NCI-H510A (cell line): ENCODE measurements at regions not wholly inside any gene's neighbourhood (a gene's known extent, or its start where the extent isn't known, plus 50 kb on each side); places are given as distances from the start of the nearest gene placed in this dataset.

ENCODE experiments used
- DNase-seq: peaks from one replicate; lab custom pipeline; 2025; lab: John Stamatoyannopoulos, UW

DNA sequence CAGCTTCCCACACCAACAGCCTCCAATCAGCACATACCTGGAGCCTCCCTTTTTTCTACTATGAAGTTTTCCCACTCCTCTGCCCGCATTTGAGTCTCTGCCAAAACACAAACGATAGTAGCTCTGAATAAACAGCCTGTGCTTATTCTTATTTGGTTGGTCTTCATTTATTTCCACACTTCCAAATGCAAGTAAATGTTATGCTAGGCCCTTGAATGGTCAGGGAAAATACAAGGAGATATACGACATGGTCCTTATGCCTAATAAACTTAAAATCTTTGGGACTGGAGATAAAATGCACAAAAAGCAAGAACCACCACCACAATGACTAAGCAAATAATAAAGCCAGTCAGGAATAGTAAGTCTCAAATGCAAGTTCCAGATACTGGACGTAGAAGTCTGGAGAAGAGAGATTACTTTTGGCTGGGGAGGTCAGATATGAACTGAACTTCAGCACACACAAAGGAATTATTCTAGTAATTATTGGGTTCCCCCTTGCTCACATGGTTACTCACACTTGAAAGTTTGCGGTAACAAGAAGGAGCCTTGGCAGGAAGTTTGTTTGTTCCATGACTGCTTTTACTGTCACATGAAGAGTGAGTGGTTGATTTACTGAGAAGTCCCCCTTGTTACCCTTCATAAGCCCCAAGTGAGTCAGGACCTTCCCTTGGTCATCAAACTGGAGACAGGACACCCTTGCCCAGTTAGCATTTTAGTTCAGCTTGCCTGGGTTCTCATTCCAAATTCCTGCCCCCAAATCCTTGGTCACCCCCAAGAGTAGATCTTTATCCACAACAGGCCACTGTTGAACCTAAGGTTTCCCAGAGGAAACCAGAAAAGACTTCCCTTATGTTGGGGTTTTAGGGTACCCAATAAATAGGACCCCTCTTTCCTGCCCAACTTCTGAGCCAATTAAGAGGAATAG, 511.2 kb upstream of the JARID2 start:
- DNase-seq: no peak

DNA sequence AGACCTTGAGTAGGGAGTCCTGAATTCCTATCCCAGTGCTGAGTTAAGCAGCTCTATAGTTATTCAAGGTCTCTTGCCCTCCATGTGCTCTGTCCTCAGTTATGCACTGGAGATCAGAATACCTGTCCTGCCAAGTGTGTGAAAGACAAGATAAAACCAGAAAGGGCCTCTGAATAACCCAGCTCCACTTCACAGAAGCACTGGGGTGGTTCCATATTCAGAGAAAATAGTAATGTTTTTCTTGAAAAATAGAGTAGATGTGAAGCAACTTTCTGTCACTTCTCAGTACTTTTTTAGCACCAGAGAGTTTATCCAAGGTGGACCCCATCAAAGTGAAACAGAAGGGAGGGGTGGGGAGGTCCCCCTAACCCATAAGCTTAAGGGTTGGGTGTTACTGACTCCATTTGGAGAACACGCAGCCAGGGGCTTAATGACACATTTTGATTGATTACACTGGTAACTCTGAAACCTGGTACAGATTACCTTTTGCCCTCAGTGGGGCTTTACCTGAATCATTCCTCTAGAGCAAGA, 509.8 kb upstream of the JARID2 start:
- DNase-seq: no peak

DNA sequence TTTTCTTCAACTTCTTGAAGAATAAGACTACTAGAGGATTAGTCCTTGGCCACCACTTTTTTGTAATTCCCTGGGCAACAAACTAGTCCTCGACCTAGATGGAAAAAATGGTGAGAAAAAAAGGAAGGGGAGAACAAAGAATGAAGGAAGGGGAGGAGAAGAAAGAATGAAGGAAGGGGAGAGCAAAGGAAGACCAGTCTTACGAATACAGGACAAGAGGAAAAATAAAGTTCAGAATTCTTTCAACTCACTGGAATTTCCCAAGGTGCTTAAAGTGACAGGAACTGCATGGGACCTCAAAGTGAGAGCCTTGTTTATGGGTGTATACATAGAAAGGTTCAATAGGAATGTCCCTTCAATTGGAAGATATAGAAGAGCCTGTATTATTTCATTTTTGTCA, 509.3 kb upstream of the JARID2 start:
- DNase-seq: no peak

DNA sequence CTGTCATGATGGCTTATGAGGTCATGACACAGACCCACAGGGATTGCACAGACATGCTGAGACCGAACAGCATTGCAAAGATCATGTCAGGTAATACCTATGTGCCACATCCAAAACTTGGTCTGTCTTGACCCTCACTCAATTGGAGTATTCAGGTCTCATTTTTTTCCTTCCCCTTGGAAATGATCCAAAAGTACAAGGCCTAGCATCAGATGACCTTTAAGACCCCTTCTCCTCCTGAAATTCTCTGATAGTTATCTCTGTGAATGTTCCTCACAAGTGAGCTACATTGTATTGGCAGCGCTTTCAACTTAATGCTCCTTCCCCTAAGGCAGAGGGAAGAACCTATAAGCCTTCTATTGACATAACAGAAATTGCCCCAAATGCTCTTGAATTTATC, 507.4 kb upstream of the JARID2 start:
- no peak for DNase-seq

DNA sequence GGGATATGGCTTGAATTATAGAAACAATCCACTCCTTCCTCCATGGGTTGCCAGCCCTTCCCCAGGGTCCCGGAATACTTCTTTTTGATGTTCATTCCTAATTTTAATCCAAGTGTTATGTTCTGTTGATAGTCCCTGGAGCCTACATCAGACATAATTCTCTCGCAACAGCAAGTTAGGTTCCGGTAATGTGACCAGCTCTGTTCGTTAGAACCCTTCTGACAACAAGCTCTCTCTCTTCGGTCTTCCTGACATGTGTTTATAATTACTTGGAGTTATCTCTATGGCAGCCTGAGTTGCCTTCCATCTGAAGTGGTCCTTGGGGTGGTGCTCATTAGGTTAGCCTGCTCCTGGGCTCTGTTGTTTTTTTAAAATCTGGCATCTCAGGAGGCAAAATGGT, 506.9 kb upstream of the JARID2 start:
- no peak for DNase-seq

DNA sequence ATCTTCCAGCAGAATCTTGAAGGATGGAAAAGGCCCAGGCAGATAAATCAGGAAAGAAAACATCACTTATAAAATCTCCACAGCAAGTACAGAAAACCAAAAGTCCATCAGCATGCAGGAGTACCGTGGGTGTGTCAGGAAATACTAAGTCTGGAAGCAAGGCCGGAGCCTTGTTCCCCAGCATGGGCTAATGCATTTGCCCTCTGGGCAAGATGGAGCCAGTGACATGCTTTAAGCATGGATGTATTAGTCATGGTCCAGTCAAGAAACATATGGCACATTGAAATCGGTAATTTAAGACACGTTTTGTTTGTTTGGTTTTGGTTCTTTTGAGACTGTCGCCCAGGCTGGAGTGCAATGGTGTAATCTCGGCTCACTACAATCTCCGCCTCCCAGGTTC, 506.0 kb upstream of the JARID2 start:
- DNase-seq: no peak

DNA sequence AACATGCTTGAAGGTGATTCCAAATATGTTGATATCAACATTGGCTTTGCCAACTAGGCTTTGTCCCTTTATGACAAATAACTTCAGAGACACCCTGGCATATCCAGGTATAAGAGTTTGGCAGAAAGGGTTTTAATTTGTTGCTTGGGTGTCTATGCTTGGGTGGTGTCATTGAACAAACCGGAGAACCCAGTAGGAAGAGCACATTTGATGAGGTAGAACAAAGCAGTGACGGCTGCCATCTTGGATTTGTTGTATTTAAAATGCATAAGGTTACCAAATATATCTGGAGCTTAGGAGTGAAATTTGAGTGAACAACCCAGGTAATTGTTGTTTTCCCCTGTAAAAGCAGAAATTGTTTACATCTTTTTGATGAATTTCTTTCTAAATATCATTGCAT, 503.7 kb upstream of the JARID2 start:
- no peak for DNase-seq

DNA sequence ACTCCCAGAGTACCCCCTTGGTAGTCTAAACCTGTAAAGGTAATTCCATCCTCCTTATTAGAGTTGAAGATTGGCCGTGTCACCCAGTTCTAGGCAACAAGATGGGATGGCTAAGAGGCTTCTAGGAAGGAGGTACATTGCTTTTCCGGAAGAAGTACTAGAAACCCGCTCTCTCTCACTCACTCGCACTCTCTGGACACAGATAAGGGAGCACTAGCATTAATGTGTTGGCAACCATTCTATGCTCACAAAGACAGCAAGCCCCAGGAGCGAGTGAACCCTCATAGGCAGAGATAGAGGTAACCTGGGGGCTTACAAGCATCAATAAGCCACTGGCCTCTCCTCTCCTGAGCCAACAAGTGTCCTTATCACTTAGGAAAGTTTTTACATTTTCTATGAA, 503.2 kb upstream of the JARID2 start:
- no peak for DNase-seq

DNA sequence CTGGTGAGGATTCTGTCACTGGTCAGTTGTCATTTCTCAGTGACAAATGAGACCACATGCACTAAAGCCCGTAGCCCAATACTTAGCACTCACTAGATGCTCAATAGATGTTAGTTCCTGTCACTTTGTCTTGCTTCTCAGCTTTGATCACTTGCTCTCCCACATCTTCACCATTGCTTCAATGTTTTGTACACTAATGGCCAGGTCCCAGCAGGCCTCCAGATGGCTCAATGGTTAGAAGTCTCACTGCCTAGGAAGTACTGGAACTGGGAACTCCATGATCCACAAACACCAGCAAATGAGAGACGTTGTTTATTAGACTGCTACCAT, 502.8 kb upstream of the JARID2 start:
- no peak for DNase-seq

DNA sequence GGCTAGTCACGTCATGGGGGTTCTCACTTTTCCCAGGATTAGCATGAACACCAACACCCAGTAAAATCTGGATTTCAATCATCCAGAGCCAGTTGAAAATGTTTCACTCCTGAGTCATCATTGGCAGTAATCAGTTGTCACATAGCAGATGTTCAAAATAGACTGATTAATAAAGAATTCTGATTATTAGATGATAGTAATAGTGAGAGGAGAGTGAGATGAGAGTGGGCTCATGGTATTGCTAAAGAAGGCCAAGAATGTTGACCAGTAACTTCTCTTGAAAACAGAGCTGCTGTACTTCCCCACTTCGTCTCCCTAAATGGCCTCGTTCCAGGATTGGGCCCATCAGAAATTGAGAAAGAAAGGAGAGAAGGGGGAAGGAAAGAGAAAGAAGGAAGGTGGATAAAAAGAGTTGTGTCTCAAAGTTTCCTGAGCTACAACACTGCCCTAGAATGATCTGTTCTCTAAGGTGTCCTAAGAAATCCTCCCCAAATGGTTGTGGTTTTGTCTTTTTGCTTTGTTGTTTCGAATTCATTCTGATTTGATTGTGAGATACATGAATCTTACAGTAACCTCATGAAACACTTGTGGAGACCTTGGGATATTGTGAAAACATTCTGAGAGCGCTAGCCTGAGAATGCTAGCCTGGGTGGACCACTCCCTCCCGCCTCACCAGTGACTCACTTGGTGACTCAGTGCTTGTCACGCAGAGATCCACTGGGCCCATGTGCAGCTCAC, 502.2 kb upstream of the JARID2 start:
- no peak for DNase-seq

DNA sequence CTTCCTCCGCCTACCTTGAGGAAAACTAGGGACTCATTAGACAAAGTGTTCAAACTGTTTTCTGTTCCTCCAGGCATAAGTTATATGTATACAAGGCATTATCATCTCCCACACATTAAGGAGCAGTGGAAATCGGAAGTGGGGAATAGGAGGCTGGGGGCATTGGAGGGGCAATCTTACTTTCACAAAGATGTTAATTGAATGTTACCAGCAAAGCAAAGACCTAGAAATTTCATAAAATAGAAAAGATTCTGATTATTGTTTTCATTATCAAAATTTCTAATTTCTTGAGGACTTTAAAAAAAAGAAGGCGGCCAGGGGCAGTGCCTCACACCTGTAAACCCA, 501.7 kb upstream of the JARID2 start:
- DNase-seq: no peak

DNA sequence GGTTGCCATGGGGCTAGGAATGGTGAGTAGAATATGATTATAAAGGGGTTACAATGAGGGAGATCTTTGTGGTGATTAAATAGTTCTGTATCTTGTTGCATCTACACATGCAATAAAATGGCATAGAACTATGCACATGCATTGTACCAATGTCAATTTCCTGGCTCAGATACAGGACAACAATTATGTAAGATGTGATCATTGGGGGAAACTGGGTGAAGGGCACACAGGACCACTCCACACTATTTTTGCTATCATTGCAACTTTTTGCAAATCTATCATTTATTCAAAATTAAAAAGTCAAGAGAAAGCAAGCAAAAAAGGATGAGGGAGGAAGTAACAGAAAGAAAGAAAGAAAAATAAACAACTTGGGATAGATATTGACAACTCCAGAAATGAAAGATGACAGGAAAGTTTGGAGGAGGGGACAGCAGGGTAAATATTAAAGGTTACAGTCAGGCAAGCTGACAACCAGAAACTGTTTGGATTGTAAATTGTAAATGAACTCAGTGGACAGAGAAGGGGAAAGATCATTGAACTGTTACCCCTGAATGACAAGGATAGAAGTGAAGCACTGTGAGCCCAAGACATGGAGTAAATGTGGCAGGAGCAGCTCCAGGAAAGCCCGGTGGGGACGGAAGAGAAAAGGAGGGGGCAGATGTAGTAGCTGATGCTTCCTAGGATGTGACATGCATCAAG, 499.6 kb upstream of the JARID2 start:
- DNase-seq: no peak

DNA sequence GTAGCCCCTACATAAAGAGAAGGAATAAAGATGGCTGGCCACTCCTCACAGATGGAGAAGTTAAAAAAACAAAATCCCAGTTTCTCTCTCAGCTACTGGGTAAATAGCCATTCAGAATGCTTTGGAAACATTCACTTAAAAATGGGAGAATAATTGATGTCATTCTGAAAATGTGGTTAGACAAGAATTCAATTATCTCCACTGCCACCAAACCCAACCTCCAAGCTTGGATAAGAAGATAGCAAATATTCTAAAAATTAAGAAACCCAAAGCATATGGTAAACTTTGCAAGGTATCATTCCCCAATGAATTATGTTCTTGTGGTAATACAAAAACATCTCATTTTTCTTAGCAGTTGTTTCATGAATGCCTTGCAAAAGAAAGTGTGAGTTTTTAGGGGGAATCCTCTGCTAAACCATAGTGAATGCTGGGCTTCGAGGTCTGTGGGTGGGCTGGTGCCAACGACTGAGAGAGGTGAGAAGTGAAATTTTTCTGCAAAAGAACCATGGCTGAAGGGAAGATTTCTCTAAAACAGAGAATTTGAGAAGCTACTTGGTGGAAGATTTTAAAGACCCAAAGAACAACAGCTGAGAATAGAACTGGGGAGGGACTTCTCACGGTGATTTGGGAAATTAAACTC, 497.9 kb upstream of the JARID2 start:
- no peak for DNase-seq

DNA sequence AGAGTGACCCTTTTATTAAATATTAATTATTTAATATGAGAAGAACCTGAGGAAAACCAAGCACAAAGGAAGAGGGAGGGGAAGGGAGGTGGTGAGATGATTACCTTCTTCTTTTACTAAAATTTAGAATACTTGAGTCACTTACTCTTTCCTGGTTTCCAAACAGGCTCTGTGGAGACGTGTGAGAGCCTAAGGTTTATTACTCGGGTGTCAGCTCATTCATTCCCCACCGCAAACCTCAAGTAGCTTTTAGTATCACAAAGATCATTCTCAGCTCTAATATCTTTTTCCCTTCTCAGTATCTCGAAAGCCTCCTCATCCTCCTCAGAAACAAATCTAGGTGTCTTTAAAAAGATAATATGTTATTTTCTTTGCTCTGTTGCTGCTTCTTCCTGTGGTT, 497.2 kb upstream of the JARID2 start:
- DNase-seq: no peak

DNA sequence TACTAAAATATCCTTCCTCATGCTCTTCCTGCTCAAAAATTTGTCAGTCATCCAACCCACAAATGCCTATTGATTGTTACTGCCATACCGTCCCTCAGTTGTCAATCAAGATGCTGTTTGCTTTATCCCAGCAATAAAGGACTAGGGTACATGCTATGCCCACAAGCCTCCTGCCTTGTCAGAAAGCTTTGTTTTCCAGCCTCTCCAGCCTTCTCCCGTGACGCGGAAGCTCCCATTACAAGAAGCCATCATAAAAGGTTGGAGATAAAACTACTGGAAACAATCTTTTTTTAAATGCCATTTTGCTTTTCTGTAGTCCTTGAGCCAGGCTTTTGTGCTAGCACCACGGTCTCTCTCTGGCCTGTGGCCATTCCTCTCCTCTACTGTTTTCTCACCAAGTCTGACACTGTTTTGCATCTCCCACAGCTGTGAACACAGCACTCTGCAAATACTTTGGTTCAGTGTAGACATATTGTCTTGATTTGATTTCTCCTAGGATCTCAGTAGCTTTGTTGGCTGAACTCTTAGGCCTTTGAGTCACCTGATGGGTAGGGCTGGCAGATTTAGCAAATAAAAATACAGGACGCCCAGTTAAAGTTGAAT, 495.7 kb upstream of the JARID2 start:
- no peak for DNase-seq

DNA sequence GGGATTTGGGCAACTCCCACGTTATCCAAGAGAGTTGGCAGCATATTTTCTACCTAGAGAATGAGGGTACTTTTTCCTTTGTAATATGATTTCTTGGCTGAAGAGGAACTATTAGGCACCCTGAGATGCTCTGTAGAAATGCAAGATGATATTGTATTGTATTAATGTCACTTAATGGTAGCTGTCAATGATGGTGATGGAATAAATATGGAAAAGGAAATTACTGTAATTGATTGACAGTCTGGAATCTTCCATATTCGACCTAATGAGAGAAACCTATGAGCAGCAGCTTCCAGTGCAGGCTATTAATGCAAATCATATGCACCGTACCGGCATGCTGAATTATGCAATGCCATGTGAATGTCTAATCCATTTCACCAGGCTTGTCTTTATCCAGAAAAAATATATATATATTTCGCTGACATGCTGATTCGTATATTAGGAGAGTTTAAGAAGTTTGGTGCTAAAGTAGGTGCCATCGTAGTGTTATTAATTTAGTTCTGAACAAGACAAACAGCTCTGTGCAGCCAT, 494.2 kb upstream of the JARID2 start:
- DNase-seq: no peak

DNA sequence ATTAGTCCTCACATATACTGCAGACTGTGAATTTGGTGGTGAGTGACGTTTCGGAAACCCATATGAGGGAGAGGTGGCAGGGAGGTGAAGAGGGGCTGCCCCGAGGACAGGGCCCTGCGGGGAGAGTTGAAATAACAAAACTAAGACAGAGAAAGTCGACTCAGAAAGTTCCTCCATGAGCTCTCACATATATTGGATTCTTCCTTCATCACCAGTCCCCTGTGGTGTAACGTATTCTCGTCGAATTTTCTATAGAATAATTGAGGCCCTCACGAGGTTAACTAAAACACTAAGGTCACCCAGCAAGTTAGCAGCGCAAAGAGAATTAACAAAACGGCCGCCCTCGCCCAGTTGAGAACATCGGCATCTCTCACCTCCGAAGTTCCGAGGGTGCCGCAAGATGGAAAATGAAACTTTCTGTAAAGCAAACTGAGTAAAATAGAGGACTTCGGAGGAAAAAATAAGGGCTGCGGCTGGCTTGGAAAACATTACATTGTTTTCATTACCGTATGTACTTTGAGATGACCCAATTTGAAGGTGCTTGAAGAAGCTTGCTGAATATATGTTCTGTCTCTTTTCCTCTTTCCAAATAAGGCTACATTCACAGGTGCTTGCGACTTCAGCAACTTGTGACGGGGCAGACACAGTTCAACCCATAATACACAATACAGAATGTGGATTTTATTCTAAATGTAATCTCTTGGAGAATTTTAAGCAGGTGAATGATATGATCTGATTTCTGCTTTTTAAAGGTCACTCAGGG, 490.9 kb upstream of the JARID2 start:
- DNase-seq: no peak

DNA sequence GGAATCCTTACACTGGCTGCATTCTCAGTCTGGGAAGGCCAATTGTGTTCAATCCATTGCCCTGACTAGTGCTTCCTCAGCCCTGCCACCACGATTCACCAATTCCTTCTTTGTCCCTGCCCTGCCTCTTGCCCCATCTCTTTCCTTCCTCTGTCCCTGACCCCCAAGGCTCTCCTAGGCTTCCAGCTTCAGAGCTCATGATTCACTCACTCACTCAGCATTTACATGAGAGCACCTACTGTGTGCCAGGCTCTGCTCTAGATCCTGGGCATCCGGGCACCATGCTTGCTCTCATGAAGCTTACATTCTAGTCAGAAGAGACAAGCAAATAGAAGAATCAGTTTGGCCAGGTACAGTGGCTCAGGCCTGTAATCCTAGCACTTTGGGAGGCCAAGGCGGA, 489.5 kb upstream of the JARID2 start:
- no peak for DNase-seq

DNA sequence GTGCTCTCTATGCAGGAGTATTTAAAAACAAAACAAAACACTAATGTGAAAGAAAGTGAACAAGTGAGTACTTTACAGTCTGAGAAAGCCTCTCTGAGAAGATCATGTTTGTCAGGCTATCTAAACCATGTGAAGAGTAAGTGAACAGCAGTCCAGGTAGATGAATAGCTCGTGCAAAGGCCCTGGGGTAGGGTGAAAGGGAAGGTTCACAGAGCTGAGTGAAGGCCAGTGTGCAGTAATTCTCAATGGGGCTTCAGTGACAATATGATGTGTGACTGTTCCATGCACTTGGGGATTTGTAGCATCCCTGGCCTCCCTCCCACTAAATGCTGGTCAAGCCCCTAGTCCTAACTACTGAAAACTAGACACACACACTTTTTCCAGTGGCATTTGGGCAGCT, 488.9 kb upstream of the JARID2 start:
- DNase-seq: no peak

DNA sequence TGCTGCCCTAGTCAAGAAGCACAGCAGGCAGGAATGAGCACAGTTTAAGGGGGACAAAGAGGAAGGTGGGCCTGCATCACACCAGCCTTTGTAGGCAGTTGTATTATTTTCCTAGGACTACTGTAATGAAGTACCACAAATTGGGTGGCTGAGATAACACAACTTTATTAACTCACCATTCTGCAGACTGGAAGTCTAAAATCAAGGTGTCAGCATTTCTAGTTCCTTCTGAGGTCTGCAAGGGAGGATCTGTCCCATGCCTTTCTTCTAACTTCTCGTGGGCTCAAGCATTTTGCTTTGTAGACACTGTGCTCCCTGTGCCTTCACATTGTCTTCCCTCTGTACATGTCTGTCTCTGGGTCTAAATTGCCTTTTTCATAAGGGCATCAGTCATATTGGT, 488.5 kb upstream of the JARID2 start:
- DNase-seq: no peak
